Activated naive CD4-positive, alpha-beta T cell treated with anti-CD3 and anti-CD28 coated beads, Interleukin-2, amount 50 U/mL, for 24 hours (primary cell): ENCODE measurements at regions not wholly inside any gene's neighbourhood (a gene's known extent, or its start where the extent isn't known, plus 50 kb on each side); places are given as distances from the start of the nearest gene placed in this dataset.
A peak's percentile ranks its signal among the peaks of the same experiment; 100 is the strongest.

Experiments
- H3K27ac Mint-ChIP-seq: one replicate; pipeline ENCODE4 v1.8.0; 2021; ENCODE audit warnings: mild to moderate bottlenecking, mixed read lengths
- H3K27me3 Mint-ChIP-seq: one replicate; pipeline ENCODE4 v1.8.0; 2021; ENCODE audit warnings: mixed read lengths
- H3K36me3 Mint-ChIP-seq: one replicate; pipeline ENCODE4 v1.8.0; 2021; ENCODE audit warnings: mixed read lengths
- H3K4me1 Mint-ChIP-seq: one replicate; pipeline ENCODE4 v1.8.0; 2021; ENCODE audit warnings: mixed read lengths
- H3K4me3 Mint-ChIP-seq: one replicate; pipeline ENCODE4 v1.8.0; 2021; ENCODE audit warnings: mild to moderate bottlenecking, mixed read lengths
- H3K9me3 Mint-ChIP-seq: one replicate; pipeline ENCODE4 v1.8.0; 2021; ENCODE audit warnings: mixed read lengths

DNA sequence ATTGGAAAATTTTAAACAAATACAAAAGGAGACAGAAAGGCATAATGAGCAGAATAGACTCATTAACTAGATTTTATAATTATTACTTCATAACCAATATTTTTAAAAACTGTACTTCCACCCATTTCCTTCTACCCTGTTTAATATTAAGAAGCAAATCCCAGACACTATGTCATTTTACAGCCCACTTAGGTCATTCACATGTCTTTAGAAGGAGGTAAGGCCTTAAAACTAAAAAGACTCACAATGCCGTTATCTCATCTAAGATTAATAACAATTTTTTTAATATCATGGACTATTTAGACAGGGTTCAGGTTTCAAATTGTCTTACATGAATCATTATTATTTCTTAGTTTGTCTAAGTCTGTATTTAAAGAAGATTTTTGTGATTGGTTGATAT lies 217.2 kb downstream of the NFKBIZ start:
- no peaks in the 10 kb centered on the region for H3K9me3 Mint-ChIP-seq
- no peaks in the 10 kb centered on the region for H3K27me3 Mint-ChIP-seq
- H3K36me3 Mint-ChIP-seq: peaks cover 4% of the 10 kb centered on the region
- no peak overlapping the region for H3K4me3 Mint-ChIP-seq
- peaks cover 25% of the 10 kb centered on the region for H3K4me1 Mint-ChIP-seq
- no peak overlapping the region for H3K27ac Mint-ChIP-seq

GRCh38 chr3:102068327-102068726 lies 219.0 kb downstream of the NFKBIZ start:
- Mint-ChIP-seq H3K36me3 (peaks cover 4% of the 10 kb centered on the region), H3K9me3 (no peaks in the 10 kb centered on the region), H3K27me3 (no peaks in the 10 kb centered on the region), H3K4me1 (peaks cover 25% of the 10 kb centered on the region), H3K27ac (peak overlapping the region; percentile 76), H3K4me3 (peak overlapping the region; percentile 50)

DNA sequence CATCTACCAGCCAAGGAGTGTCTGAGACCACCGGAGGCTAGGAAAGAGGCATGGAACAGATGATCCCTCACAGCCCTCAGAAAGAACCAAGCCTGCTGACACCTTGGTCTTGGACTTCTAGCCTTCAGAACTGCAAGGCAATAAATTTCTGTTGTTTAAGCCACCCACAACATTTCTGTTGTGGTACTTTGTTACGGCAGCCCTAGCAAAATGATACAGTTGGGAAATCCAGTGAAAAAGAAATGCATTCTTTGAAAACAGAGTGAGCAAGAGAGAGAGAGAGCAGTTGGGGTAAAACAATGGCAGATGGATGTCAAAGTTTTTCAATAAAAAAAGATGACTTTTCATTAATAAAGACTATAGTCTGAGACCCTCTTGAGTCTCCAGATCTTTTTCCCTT lies 219.4 kb downstream of the NFKBIZ start:
- Mint-ChIP-seq H3K9me3 (no peaks in the 10 kb centered on the region), H3K27ac (peak overlapping the region; percentile 76), H3K36me3 (peaks cover 4% of the 10 kb centered on the region), H3K27me3 (no peaks in the 10 kb centered on the region), H3K4me1 (peaks cover 25% of the 10 kb centered on the region), H3K4me3 (peak overlapping the region; percentile 50)

GRCh38 chr3:102069211-102069662 lies 219.9 kb downstream of the NFKBIZ start:
- Mint-ChIP-seq H3K27ac (no peak overlapping the region), H3K27me3 (no peaks in the 10 kb centered on the region), H3K9me3 (no peaks in the 10 kb centered on the region), H3K4me1 (peaks cover 25% of the 10 kb centered on the region), H3K4me3 (no peak overlapping the region), H3K36me3 (peaks cover 4% of the 10 kb centered on the region)

DNA sequence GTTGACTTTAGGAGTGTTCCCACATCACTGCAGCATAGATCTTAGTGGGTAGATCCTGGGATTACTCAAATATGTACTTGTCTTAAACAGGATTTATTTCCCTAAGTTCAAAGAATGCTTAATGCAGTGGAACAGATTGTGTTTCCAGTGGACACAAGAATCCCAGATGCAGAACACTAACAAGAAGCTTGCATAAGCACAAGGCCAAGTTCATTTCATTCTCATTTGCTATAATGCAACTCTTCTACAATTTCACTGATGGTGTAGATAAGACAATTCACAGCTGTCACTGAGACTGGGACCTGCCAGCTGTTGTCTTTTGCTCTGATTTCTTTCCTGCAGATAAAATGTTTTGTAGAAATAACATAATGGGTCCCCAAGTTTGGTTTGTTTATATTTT lies 225.6 kb downstream of the NFKBIZ start:
- no peak overlapping the region for H3K4me3 Mint-ChIP-seq
- H3K27me3 Mint-ChIP-seq: no peaks in the 10 kb centered on the region
- no peak overlapping the region for H3K27ac Mint-ChIP-seq
- H3K36me3 Mint-ChIP-seq: peaks cover 4% of the 10 kb centered on the region
- H3K4me1 Mint-ChIP-seq: peaks cover 47% of the 10 kb centered on the region
- H3K9me3 Mint-ChIP-seq: peaks cover 10% of the 10 kb centered on the region

DNA sequence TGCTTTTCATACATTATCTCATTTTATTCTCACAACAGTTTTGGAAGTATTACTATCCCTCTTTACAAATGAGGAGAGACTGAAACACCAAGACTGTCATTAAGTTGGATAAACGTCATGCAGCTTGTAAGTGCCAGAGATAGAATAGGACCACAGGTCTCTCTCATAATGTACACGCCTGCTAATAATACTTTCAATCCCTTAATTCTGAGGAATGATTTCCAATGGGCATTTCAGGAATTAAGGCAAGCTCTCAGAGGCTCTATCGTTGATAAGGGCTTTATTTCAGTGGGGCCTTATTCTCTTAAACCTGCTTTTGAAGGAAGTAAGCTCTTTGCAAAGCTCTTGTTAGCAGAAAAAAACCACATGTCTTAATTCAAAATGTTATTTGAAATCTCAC lies 229.1 kb downstream of the NFKBIZ start:
- H3K27me3 Mint-ChIP-seq: no peaks in the 10 kb centered on the region
- no peak overlapping the region for H3K4me3 Mint-ChIP-seq
- H3K36me3 Mint-ChIP-seq: peaks cover 3% of the 10 kb centered on the region
- H3K9me3 Mint-ChIP-seq: peaks cover 16% of the 10 kb centered on the region
- H3K27ac Mint-ChIP-seq: peak overlapping the region; percentile 96
- H3K4me1 Mint-ChIP-seq: peaks cover 75% of the 10 kb centered on the region

- peaks cover 4% of the 10 kb centered on the region for H3K36me3 Mint-ChIP-seq
- peak overlapping the region; percentile 96 for H3K27ac Mint-ChIP-seq
- H3K4me3 Mint-ChIP-seq: peak overlapping the region; percentile 57
- H3K4me1 Mint-ChIP-seq: peaks cover 76% of the 10 kb centered on the region
- peaks cover 16% of the 10 kb centered on the region for H3K9me3 Mint-ChIP-seq
- no peaks in the 10 kb centered on the region for H3K27me3 Mint-ChIP-seq
Measured at GRCh38 chr3:102078854-102079808, 229.8 kb downstream of the NFKBIZ start.

- peaks cover 5% of the 10 kb centered on the region for H3K36me3 Mint-ChIP-seq
- peaks cover 77% of the 10 kb centered on the region for H3K4me1 Mint-ChIP-seq
- peak overlapping the region; percentile 96 for H3K27ac Mint-ChIP-seq
- H3K27me3 Mint-ChIP-seq: no peaks in the 10 kb centered on the region
- peak overlapping the region; percentile 42 for H3K4me3 Mint-ChIP-seq
- peaks cover 16% of the 10 kb centered on the region for H3K9me3 Mint-ChIP-seq
Measured at GRCh38 chr3:102079809-102080197, 230.5 kb downstream of the NFKBIZ start.

- H3K4me3 Mint-ChIP-seq: no peak overlapping the region
- H3K36me3 Mint-ChIP-seq: peaks cover 5% of the 10 kb centered on the region
- peaks cover 71% of the 10 kb centered on the region for H3K4me1 Mint-ChIP-seq
- H3K9me3 Mint-ChIP-seq: peaks cover 16% of the 10 kb centered on the region
- H3K27me3 Mint-ChIP-seq: no peaks in the 10 kb centered on the region
- no peak overlapping the region for H3K27ac Mint-ChIP-seq
Measured at GRCh38 chr3:102081572-102082289, 232.4 kb downstream of the NFKBIZ start.

GRCh38 chr3:102083473-102083872 lies 234.2 kb downstream of the NFKBIZ start:
- Mint-ChIP-seq H3K9me3 (peaks cover 6% of the 10 kb centered on the region), H3K36me3 (peaks cover 5% of the 10 kb centered on the region), H3K4me3 (no peak overlapping the region), H3K4me1 (peaks cover 58% of the 10 kb centered on the region), H3K27me3 (no peaks in the 10 kb centered on the region), H3K27ac (no peak overlapping the region)

- Mint-ChIP-seq H3K27ac (no peak overlapping the region), H3K27me3 (no peaks in the 10 kb centered on the region), H3K9me3 (peaks cover 6% of the 10 kb centered on the region), H3K36me3 (peaks cover 5% of the 10 kb centered on the region), H3K4me3 (no peak overlapping the region), H3K4me1 (peaks cover 53% of the 10 kb centered on the region)
Measured at GRCh38 chr3:102084006-102084405, 234.7 kb downstream of the NFKBIZ start.

GRCh38 chr3:102084704-102085103 lies 235.4 kb downstream of the NFKBIZ start:
- Mint-ChIP-seq H3K4me1 (peaks cover 46% of the 10 kb centered on the region), H3K9me3 (peaks cover 6% of the 10 kb centered on the region), H3K36me3 (peaks cover 5% of the 10 kb centered on the region), H3K27ac (no peak overlapping the region), H3K27me3 (no peaks in the 10 kb centered on the region), H3K4me3 (no peak overlapping the region)

- no peak overlapping the region for H3K27ac Mint-ChIP-seq
- peaks cover 37% of the 10 kb centered on the region for H3K4me1 Mint-ChIP-seq
- no peak overlapping the region for H3K4me3 Mint-ChIP-seq
- no peaks in the 10 kb centered on the region for H3K9me3 Mint-ChIP-seq
- no peaks in the 10 kb centered on the region for H3K27me3 Mint-ChIP-seq
- peaks cover 3% of the 10 kb centered on the region for H3K36me3 Mint-ChIP-seq
Measured at GRCh38 chr3:102085431-102086176, 236.3 kb downstream of the NFKBIZ start.

DNA sequence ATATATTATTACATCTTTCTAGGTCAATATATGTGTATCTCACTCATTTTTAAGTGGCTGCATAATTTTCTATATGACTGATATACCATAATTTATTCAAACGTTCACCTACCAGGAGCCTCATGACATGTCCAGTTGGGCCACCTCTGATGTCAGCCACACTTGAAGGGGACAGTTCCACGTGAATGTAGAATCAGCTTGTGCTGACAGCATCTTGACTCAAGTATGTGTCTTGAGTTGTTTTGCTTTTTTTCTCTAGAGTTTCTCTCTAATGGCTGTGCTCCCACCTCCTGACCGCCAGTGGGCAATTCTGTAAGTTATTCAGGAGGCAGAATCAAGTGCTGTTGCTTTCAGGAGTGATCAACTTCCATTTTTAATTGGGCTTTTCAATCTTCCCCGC lies 237.9 kb downstream of the NFKBIZ start:
- Mint-ChIP-seq H3K36me3 (peaks cover 3% of the 10 kb centered on the region), H3K4me3 (no peak overlapping the region), H3K9me3 (no peaks in the 10 kb centered on the region), H3K27ac (no peak overlapping the region), H3K27me3 (no peaks in the 10 kb centered on the region), H3K4me1 (peaks cover 30% of the 10 kb centered on the region)

- H3K4me1 Mint-ChIP-seq: peaks cover 42% of the 10 kb centered on the region
- no peaks in the 10 kb centered on the region for H3K9me3 Mint-ChIP-seq
- H3K36me3 Mint-ChIP-seq: peaks cover under 1% of the 10 kb centered on the region
- H3K27me3 Mint-ChIP-seq: no peaks in the 10 kb centered on the region
- H3K4me3 Mint-ChIP-seq: no peak overlapping the region
- no peak overlapping the region for H3K27ac Mint-ChIP-seq
Measured at GRCh38 chr3:102089239-102089638, 239.9 kb downstream of the NFKBIZ start.
